B cell (primary cell): ENCODE measurements at regions not wholly inside any gene's neighbourhood (a gene's known extent, or its start where the extent isn't known, plus 50 kb on each side); places are given as distances from the start of the nearest gene placed in this dataset.

Experiments
- EZH2 ChIP-seq: IDR thresholded peaks from 2 replicates; pipeline ENCODE4 v1.6.1; 2012; ENCODE audit warnings: borderline replicate concordance, low read depth, mild to moderate bottlenecking, moderate library complexity, low read length; ENCODE audit not compliant: insufficient read depth, poor library complexity, severe bottlenecking
- TF ChIP-seq, protein P1 (sequence below): fragments of 200-600 bp; IDR thresholded peaks from one replicate; pipeline ENCODE4 v1.8.0; 2022; ENCODE audit warnings: antibody characterized with exemption, mild to moderate bottlenecking

DNA sequence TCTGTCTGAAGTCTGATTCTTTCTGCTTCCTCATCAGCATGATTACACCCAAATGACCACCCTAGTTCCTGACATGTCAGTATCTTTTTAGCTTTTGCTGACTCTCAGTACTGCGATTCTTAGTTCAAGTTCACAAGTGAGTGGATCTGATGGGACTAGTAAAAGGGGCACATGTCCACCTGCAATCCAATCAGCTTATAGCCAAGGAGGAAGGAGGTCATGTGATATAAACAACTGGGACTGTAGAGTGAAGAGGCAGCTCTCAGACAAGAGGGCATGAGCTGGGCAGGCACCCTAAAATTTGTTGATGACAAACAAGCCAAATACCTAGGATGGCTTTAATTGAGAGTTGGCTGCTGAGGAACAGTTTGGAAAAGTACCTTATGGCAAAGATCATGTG, 68.1 kb upstream of the OTOGL start:
- TF ChIP-seq, protein P1, sequence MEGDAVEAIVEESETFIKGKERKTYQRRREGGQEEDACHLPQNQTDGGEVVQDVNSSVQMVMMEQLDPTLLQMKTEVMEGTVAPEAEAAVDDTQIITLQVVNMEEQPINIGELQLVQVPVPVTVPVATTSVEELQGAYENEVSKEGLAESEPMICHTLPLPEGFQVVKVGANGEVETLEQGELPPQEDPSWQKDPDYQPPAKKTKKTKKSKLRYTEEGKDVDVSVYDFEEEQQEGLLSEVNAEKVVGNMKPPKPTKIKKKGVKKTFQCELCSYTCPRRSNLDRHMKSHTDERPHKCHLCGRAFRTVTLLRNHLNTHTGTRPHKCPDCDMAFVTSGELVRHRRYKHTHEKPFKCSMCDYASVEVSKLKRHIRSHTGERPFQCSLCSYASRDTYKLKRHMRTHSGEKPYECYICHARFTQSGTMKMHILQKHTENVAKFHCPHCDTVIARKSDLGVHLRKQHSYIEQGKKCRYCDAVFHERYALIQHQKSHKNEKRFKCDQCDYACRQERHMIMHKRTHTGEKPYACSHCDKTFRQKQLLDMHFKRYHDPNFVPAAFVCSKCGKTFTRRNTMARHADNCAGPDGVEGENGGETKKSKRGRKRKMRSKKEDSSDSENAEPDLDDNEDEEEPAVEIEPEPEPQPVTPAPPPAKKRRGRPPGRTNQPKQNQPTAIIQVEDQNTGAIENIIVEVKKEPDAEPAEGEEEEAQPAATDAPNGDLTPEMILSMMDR = no peak
- TF ChIP-seq EZH2 = no peak
